SK-N-SH (cell line): ENCODE measurements at regions not wholly inside any gene's neighbourhood (a gene's known extent, or its start where the extent isn't known, plus 50 kb on each side); places are given as distances from the start of the nearest gene placed in this dataset.

Source experiments
- CTCF ChIA-PET: fragments of 300-600, 350-600 bp; formaldehyde crosslinking; extraction: SDS; loops from one replicate; lab custom pipeline; 2021; lab: Yijun Ruan, JAX
- POLR2A ChIA-PET: fragments of 350-600 bp; sonication (Branson Sonifier 250); formaldehyde crosslinking; extraction: SDS; loops from one replicate; lab custom pipeline; 2020; ENCODE audit warnings: antibody characterized with exemption, inconsistent platforms; lab: Yijun Ruan, JAX
- DNase-seq: peaks from one replicate; pipeline ENCODE4 v3.0.0; 2012
- H2AFZ ChIP-seq: fragments of 200-600 bp; sonication (generic); 2 replicates; pipeline ENCODE4 v1.8.1; 2016; ENCODE audit warnings: antibody characterized with exemption, mild to moderate bottlenecking, low read depth
- H3F3A ChIP-seq: fragments of 200-600 bp; sonication (generic); replicated peaks from 2 replicates; pipeline ENCODE3; 2016; ENCODE audit warnings: antibody characterized with exemption, mild to moderate bottlenecking; ENCODE audit not compliant: insufficient read depth
- H3K27ac ChIP-seq, 2 experiments: fragments of 200-500 bp in 1 of 2; fragments of 200-600 bp in 1 of 2; sonication (Bioruptor generic) in 1 of 2; sonication (generic), shearing (Covaris generic) in 1 of 2; 2 replicates each; pipeline versions ENCODE4 v1.5.1 to v1.6.1; 2014 to 2016; ENCODE audit warnings: low read depth in 2 of 2, inconsistent platforms in 1 of 2, low read length in 1 of 2, mild to moderate bottlenecking in 1 of 2, mixed read lengths in 1 of 2
- H3K27me3 ChIP-seq: fragments of 200-600 bp; sonication (generic), shearing (Covaris generic); 2 replicates; pipeline ENCODE4 v1.6.1; 2016; ENCODE audit warnings: mixed run types; ENCODE audit not compliant: insufficient read depth
- H3K36me3 ChIP-seq, 2 experiments: fragments of 200-500 bp in 1 of 2; fragments of 200-600 bp in 1 of 2; sonication (Bioruptor generic) in 1 of 2; sonication (generic) in 1 of 2; replicated peaks in 1 of 2; 2 replicates each; pipeline versions ENCODE3 to v1.5.1; 2014 to 2016; ENCODE audit warnings: low read length in 1 of 2, mild to moderate bottlenecking in 1 of 2; ENCODE audit not compliant: insufficient read depth in 2 of 2, control insufficient read depth in 1 of 2
- H3K4me1 ChIP-seq, 2 experiments: fragments of 200-500 bp in 1 of 2; fragments of 200-600 bp in 1 of 2; sonication (Bioruptor generic) in 1 of 2; sonication (generic), shearing (Covaris generic) in 1 of 2; 2 replicates each; pipeline versions ENCODE4 v1.5.1 to v1.6.1; 2014 to 2016; ENCODE audit warnings: low read depth in 1 of 2, low read length in 1 of 2, mixed run types in 1 of 2; ENCODE audit not compliant: insufficient read depth in 2 of 2, control insufficient read depth in 1 of 2
- H3K4me2 ChIP-seq: fragments of 200-600 bp; sonication (generic), shearing (Covaris generic); 2 replicates; pipeline ENCODE4 v1.6.1; 2017; ENCODE audit warnings: mixed run types
- H3K4me3 ChIP-seq, 2 experiments: fragments of 200-500 bp in 1 of 2; fragments of 200-600 bp in 1 of 2; sonication (Bioruptor generic) in 1 of 2; sonication (generic), shearing (Covaris generic) in 1 of 2; 2 replicates each; pipeline versions ENCODE4 v1.5.1 to v1.8.1; 2014 to 2016; ENCODE audit warnings: low read depth in 2 of 2, inconsistent platforms in 1 of 2, low read length in 1 of 2, mild to moderate bottlenecking in 1 of 2, mixed read lengths in 1 of 2, moderate library complexity in 1 of 2
- H3K79me2 ChIP-seq: fragments of 200-600 bp; sonication (generic); 2 replicates; pipeline ENCODE4 v1.8.1; 2017; ENCODE audit warnings: mild to moderate bottlenecking; ENCODE audit not compliant: insufficient read depth
- H3K9ac ChIP-seq: fragments of 200-600 bp; sonication (generic); 2 replicates; pipeline ENCODE4 v1.6.1; 2017; ENCODE audit warnings: mixed run types
- H3K9me2 ChIP-seq: fragments of 200-600 bp; sonication (generic); 2 replicates; pipeline ENCODE4 v1.6.1; 2017; ENCODE audit warnings: mixed run types
- H3K9me3 ChIP-seq: fragments of 200-600 bp; sonication (generic); 2 replicates; pipeline ENCODE4 v1.6.1; 2017; ENCODE audit warnings: mixed run types, mild to moderate bottlenecking, moderate library complexity
- H4K20me1 ChIP-seq: fragments of 200-600 bp; sonication (generic); 2 replicates; pipeline ENCODE4 v1.6.1; 2017; ENCODE audit warnings: mild to moderate bottlenecking, mixed run types; ENCODE audit not compliant: insufficient read depth
- CHD2 ChIP-seq: fragments of 150-350 bp; IDR thresholded peaks from 2 replicates; pipeline ENCODE4 v1.6.1; 2018; ENCODE audit warnings: low read length; ENCODE audit not compliant: partially characterized antibody
- ELF1 ChIP-seq: IDR thresholded peaks from 2 replicates; pipeline ENCODE4 v1.4.0; 2012
- EP300 ChIP-seq, 2 experiments: IDR thresholded peaks; 2 replicates each; pipeline versions ENCODE4 v1.4.0 to v1.6.1; 2012; ENCODE audit warnings: borderline replicate concordance in 1 of 2, low read depth in 1 of 2, low read length in 1 of 2
- FOXM1 ChIP-seq: IDR thresholded peaks from 2 replicates; pipeline ENCODE4 v1.4.0; 2012; ENCODE audit warnings: low read depth, mild to moderate bottlenecking
- GABPA ChIP-seq: IDR thresholded peaks from 2 replicates; pipeline ENCODE4 v1.4.0; 2012; ENCODE audit warnings: low read depth, mild to moderate bottlenecking
- GATA2 ChIP-seq: sonication (generic); formaldehyde crosslinking; IDR thresholded peaks from 2 replicates; pipeline ENCODE4 v1.5.0; 2020; ENCODE audit warnings: mild to moderate bottlenecking, missing genetic modification reagents
- JUND ChIP-seq: IDR thresholded peaks from 2 replicates; pipeline ENCODE4 v1.4.0; 2012
- MXI1 ChIP-seq: IDR thresholded peaks from 2 replicates; pipeline ENCODE4 v1.6.1; 2012; ENCODE audit warnings: mild to moderate bottlenecking, low read depth, low read length, improper control_type of control experiment
- NFIC ChIP-seq: IDR thresholded peaks from 2 replicates; pipeline ENCODE4 v1.4.0; 2012; ENCODE audit warnings: borderline replicate concordance
- POLR2AphosphoS5 ChIP-seq: IDR thresholded peaks from 2 replicates; pipeline ENCODE4 v1.6.1; 2012; ENCODE audit warnings: low read depth, low read length
- RAD21 ChIP-seq: IDR thresholded peaks from 2 replicates; pipeline ENCODE4 v1.6.1; 2012; ENCODE audit warnings: mild to moderate bottlenecking, low read length
- RCOR1 ChIP-seq: fragments of 150-350 bp; IDR thresholded peaks from 2 replicates; pipeline ENCODE4 v1.6.1; 2017; ENCODE audit warnings: antibody characterized with exemption, low read length
- RFX5 ChIP-seq: IDR thresholded peaks from 2 replicates; pipeline ENCODE4 v1.6.1; 2012; ENCODE audit warnings: mild to moderate bottlenecking, improper control_type of control experiment, low read length
- RXRA ChIP-seq: IDR thresholded peaks from 2 replicates; pipeline ENCODE4 v1.4.0; 2012; ENCODE audit warnings: low read depth, mild to moderate bottlenecking, borderline replicate concordance
- SIN3A ChIP-seq: IDR thresholded peaks from 2 replicates; pipeline ENCODE4 v1.6.1; 2012; ENCODE audit warnings: low read depth, mild to moderate bottlenecking, low read length, moderate library complexity, borderline replicate concordance
- TAF1 ChIP-seq: IDR thresholded peaks from 2 replicates; pipeline ENCODE4 v1.6.1; 2012; ENCODE audit warnings: low read depth, mild to moderate bottlenecking, low read length, moderate library complexity, borderline replicate concordance
- TEAD4 ChIP-seq: IDR thresholded peaks from 2 replicates; pipeline ENCODE4 v1.4.0; 2012; ENCODE audit warnings: mild to moderate bottlenecking, borderline replicate concordance; ENCODE audit not compliant: insufficient read depth
- YY1 ChIP-seq: IDR thresholded peaks from 2 replicates; pipeline ENCODE4 v1.4.0; 2012; ENCODE audit warnings: low read depth, mild to moderate bottlenecking
- whole genome bisulfite sequencing: methylation state at CpG from one replicate; pipeline ENCODE4 v1.1.6; 2017; ENCODE audit warnings: low lambda C conversion rate; 5-methylcytosine and 5-hydroxymethylcytosine counted together
- TF ChIP-seq, protein P1 (sequence below): IDR thresholded peaks from 2 replicates; pipeline ENCODE4 v1.4.0; 2012; ENCODE audit warnings: low read depth, borderline replicate concordance
- TF ChIP-seq, protein P2 (sequence below): fragments of 150-350 bp; IDR thresholded peaks from 2 replicates; pipeline ENCODE4 v1.6.1; 2017; ENCODE audit warnings: antibody characterized with exemption, low read length, low read depth, borderline replicate concordance
- TF ChIP-seq, protein P3 (sequence below): fragments of 150-350 bp; IDR thresholded peaks from 2 replicates; pipeline ENCODE4 v1.6.1; 2016; ENCODE audit warnings: mild to moderate bottlenecking, low read depth, low read length
- TF ChIP-seq, protein P4 (sequence below): fragments of 200-600 bp; sonication (generic); IDR thresholded peaks from 2 replicates; pipeline ENCODE4 v1.6.1; 2017; ENCODE audit warnings: antibody characterized with exemption, mild to moderate bottlenecking, moderate library complexity

DNA sequence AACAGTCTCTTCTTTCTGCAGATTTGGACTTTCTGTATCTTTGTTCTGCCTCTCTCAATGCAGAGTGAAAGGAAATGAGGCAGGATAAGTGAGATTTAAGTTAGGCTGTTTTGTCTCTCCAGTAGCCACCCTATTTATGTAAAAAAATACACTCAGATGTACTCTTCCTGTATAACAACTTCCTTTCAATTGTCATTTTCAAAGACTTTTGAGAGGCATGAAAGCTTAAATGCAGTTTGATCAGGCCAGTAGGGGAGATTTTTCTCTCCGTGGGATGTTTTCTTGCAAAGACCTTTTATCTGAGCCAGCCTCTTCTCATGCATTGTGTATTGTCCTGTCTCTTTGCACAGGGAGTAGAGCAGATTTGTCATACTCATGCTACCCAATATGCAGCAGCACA is 166.8 kb downstream of the SLITRK5 start:
- WGBS: 18% methylated on average over 1 of the region's 1 CpG
- POLR2A ChIA-PET: no interaction called here

DNA sequence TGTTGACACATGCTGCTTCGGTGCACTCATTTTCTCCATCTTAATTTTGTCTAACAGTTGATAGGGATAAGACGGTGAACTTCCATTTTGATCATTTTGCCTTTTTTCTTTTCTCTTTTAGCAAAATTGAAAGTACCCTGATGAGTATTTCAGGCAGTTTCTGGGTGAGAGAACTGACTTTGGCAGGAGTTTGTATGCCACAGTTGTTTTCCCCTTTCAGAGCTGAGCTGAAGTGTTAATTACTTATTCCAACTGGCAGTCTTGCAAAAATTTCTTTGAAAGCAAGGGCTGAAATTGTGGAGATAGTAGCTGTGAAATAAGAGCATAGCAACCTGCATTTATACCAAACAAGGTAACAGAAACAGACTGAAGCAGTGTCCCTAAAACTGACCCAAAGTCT is 180.2 kb downstream of the SLITRK5 start:
- Histone ChIP-seq H3K9me2 (no peaks in the 10 kb centered on the region; the same call in 1 of the 2 replicates), H3K9me3 (no peaks in the 10 kb centered on the region), H3K79me2 (no peaks in the 10 kb centered on the region), H2AFZ (no peak overlapping the region), H3K27ac (no peak overlapping the region), H4K20me1 (no peaks in the 10 kb centered on the region), H3K4me2 (no peak overlapping the region), H3K27me3 (no peaks in the 10 kb centered on the region), H3K36me3 (no peaks in the 10 kb centered on the region), H3K9ac (no peak overlapping the region), H3F3A (no peaks in the 10 kb centered on the region), H3K4me3 (no peak overlapping the region), H3K4me1 (no peaks in the 10 kb centered on the region)
- CTCF ChIA-PET: no interaction called here
- POLR2A ChIA-PET: no interaction called here
- no peak for DNase-seq
- 55% methylated on average over 2 of the region's 2 CpGs for WGBS
- TF ChIP-seq MXI1 (no peak), GABPA (no peak), SIN3A (no peak), CHD2 (no peak), FOXM1 (no peak), ELF1 (no peak), TAF1 (no peak), RAD21 (no peak), RFX5 (no peak), TEAD4 (no peak), JUND (no peak), EP300 (IDR thresholded peaks at IDR 0.05; ENCODE audit: borderline replicate concordance in 1 of 2, low read depth in 1 of 2, low read length in 1 of 2) (no peak), GATA2 (CRISPR knock-in tag) (no peak), NFIC (no peak), RCOR1 (no peak)
- TF ChIP-seq, protein P1, sequence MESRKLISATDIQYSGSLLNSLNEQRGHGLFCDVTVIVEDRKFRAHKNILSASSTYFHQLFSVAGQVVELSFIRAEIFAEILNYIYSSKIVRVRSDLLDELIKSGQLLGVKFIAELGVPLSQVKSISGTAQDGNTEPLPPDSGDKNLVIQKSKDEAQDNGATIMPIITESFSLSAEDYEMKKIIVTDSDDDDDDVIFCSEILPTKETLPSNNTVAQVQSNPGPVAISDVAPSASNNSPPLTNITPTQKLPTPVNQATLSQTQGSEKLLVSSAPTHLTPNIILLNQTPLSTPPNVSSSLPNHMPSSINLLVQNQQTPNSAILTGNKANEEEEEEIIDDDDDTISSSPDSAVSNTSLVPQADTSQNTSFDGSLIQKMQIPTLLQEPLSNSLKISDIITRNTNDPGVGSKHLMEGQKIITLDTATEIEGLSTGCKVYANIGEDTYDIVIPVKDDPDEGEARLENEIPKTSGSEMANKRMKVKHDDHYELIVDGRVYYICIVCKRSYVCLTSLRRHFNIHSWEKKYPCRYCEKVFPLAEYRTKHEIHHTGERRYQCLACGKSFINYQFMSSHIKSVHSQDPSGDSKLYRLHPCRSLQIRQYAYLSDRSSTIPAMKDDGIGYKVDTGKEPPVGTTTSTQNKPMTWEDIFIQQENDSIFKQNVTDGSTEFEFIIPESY: no peak
- TF ChIP-seq, protein P2, sequence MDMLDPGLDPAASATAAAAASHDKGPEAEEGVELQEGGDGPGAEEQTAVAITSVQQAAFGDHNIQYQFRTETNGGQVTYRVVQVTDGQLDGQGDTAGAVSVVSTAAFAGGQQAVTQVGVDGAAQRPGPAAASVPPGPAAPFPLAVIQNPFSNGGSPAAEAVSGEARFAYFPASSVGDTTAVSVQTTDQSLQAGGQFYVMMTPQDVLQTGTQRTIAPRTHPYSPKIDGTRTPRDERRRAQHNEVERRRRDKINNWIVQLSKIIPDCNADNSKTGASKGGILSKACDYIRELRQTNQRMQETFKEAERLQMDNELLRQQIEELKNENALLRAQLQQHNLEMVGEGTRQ: no peak
- TF ChIP-seq, protein P3, sequence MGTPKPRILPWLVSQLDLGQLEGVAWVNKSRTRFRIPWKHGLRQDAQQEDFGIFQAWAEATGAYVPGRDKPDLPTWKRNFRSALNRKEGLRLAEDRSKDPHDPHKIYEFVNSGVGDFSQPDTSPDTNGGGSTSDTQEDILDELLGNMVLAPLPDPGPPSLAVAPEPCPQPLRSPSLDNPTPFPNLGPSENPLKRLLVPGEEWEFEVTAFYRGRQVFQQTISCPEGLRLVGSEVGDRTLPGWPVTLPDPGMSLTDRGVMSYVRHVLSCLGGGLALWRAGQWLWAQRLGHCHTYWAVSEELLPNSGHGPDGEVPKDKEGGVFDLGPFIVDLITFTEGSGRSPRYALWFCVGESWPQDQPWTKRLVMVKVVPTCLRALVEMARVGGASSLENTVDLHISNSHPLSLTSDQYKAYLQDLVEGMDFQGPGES: no peak
- TF ChIP-seq, protein P4, sequence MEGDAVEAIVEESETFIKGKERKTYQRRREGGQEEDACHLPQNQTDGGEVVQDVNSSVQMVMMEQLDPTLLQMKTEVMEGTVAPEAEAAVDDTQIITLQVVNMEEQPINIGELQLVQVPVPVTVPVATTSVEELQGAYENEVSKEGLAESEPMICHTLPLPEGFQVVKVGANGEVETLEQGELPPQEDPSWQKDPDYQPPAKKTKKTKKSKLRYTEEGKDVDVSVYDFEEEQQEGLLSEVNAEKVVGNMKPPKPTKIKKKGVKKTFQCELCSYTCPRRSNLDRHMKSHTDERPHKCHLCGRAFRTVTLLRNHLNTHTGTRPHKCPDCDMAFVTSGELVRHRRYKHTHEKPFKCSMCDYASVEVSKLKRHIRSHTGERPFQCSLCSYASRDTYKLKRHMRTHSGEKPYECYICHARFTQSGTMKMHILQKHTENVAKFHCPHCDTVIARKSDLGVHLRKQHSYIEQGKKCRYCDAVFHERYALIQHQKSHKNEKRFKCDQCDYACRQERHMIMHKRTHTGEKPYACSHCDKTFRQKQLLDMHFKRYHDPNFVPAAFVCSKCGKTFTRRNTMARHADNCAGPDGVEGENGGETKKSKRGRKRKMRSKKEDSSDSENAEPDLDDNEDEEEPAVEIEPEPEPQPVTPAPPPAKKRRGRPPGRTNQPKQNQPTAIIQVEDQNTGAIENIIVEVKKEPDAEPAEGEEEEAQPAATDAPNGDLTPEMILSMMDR: no peak

More for the DNA sequence above, 166.8 kb downstream of the SLITRK5 start:
- Histone ChIP-seq H3K9ac (no peak overlapping the region), H3K9me2 (no peaks in the 10 kb centered on the region), H3K9me3 (no peaks in the 10 kb centered on the region), H3K4me1 (no peaks in the 10 kb centered on the region; a peak in 1 of 4 replicates), H3K27me3 (no peaks in the 10 kb centered on the region), H3K79me2 (no peaks in the 10 kb centered on the region), H3K36me3 (no peaks in the 10 kb centered on the region), H3K4me2 (no peak overlapping the region), H2AFZ (no peak overlapping the region), H4K20me1 (no peaks in the 10 kb centered on the region), H3K27ac (no peak overlapping the region), H3K4me3 (no peak overlapping the region), H3F3A (no peaks in the 10 kb centered on the region)
- TF ChIP-seq YY1 (no peak), NFIC (no peak), POLR2AphosphoS5 (no peak), TAF1 (no peak), EP300 (IDR thresholded peaks at IDR 0.05; ENCODE audit: borderline replicate concordance in 1 of 2, low read depth in 1 of 2, low read length in 1 of 2) (no peak), MXI1 (no peak), JUND (no peak), RXRA (no peak), GABPA (no peak)
- TF ChIP-seq, protein P2: no peak
- DNase-seq: no peak
- CTCF ChIA-PET: no interaction called here
